GM18951 (cell line): ENCODE measurements at regions not wholly inside any gene's neighbourhood (a gene's known extent, or its start where the extent isn't known, plus 50 kb on each side); places are given as distances from the start of the nearest gene placed in this dataset.

Experiments
- POLR2A ChIP-seq: IDR thresholded peaks from 4 replicates; pipeline ENCODE4 v1.6.1; 2011; ENCODE audit warnings: mild to moderate bottlenecking; ENCODE audit not compliant: insufficient read length, insufficient read depth; ENCODE audit errors: extremely low read depth
- in situ Hi-C: fragments of 300-500 bp; cut with MboI; formaldehyde crosslinking; loops from one replicate; pipeline ENCODE4 v1.12.0; 2022; ENCODE audit warnings: low sequenced_read_pairs, mixed read lengths, inconsistent platforms; ENCODE audit not compliant: unreplicated experiment

- no peak for TF ChIP-seq POLR2A
- in situ Hi-C loops, result no loop called here
Measured at GRCh38 chr11:70824605-70825245, 426.4 kb downstream of the CTTN start.

- in situ Hi-C loops, result no loop called here
- TF ChIP-seq POLR2A, result no peak
Measured at GRCh38 chr11:70825893-70826540, 426.4 kb downstream of the SHANK2 start.

- in situ Hi-C loops, result no loop called here
- TF ChIP-seq POLR2A, result no peak
Measured at GRCh38 chr11:70826541-70827335, 425.6 kb downstream of the SHANK2 start.

- TF ChIP-seq POLR2A, result no peak
Measured at GRCh38 chr11:70828593-70829082, 423.7 kb downstream of the SHANK2 start.

GRCh38 chr11:70829134-70829885, 423.1 kb downstream of the SHANK2 start:
- in situ Hi-C loops, result no loop called here

More at GRCh38 chr11:70828593-70829082, 423.7 kb downstream of the SHANK2 start:
- in situ Hi-C loops, result no loop called here

GRCh38 chr11:70829886-70830272, 422.5 kb downstream of the SHANK2 start:
- in situ Hi-C loops, result no loop called here
- no peak for TF ChIP-seq POLR2A

More at GRCh38 chr11:70829134-70829885, 423.1 kb downstream of the SHANK2 start:
- TF ChIP-seq POLR2A, result no peak

GRCh38 chr11:70833011-70833410, 419.4 kb downstream of the SHANK2 start:
- in situ Hi-C loops, result no loop called here
- no peak for TF ChIP-seq POLR2A

- in situ Hi-C loops, result no loop called here
- no peak for TF ChIP-seq POLR2A
Measured at GRCh38 chr11:70833554-70833953, 418.8 kb downstream of the SHANK2 start.

- in situ Hi-C loops, result no loop called here
- TF ChIP-seq POLR2A, result no peak
Measured at GRCh38 chr11:70834277-70834940, 418.0 kb downstream of the SHANK2 start.

GRCh38 chr11:70834984-70835560, 417.3 kb downstream of the SHANK2 start:
- TF ChIP-seq POLR2A, result no peak
- in situ Hi-C loops, result no loop called here

GRCh38 chr11:70836071-70836470, 416.3 kb downstream of the SHANK2 start:
- in situ Hi-C loops, result no loop called here
- no peak for TF ChIP-seq POLR2A

- TF ChIP-seq POLR2A, result no peak
- in situ Hi-C loops, result no loop called here
Measured at GRCh38 chr11:70838198-70838597, 414.2 kb downstream of the SHANK2 start.
